Left hindlimb (tissue), 1 donor: ENCODE measurements at regions not wholly inside any gene's neighbourhood (a gene's known extent, or its start where the extent isn't known, plus 50 kb on each side); places are given as distances from the start of the nearest gene placed in this dataset.
"Not testable (repeated sequence)": the region's sequence is repeated elsewhere in the genome, so short reads cannot be mapped to it uniquely, and the experiment has no call there.

Experiments
- DNase-seq: peaks from one replicate; pipeline ENCODE4 v3.0.0-alpha.2; 2018

DNA sequence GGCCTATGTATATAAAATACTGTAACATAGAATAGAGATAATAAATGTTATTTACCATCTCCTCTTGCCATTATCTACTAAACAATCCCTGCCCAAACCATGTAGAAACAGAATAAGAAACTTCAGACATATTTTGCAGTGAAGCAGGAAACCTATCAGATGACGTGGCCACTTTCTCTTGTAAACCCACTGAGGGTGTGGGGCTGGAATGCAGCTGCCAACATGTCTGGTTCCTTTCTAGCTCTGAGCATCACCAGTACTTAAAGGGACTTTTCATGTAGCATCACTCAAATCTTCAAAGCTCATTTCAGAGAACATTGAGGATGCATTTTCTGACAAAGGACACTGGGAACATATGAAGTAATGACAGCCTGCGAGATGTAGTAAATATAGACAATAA lies 251.8 kb downstream of the LPIN1 start:
- no peak for DNase-seq

DNA sequence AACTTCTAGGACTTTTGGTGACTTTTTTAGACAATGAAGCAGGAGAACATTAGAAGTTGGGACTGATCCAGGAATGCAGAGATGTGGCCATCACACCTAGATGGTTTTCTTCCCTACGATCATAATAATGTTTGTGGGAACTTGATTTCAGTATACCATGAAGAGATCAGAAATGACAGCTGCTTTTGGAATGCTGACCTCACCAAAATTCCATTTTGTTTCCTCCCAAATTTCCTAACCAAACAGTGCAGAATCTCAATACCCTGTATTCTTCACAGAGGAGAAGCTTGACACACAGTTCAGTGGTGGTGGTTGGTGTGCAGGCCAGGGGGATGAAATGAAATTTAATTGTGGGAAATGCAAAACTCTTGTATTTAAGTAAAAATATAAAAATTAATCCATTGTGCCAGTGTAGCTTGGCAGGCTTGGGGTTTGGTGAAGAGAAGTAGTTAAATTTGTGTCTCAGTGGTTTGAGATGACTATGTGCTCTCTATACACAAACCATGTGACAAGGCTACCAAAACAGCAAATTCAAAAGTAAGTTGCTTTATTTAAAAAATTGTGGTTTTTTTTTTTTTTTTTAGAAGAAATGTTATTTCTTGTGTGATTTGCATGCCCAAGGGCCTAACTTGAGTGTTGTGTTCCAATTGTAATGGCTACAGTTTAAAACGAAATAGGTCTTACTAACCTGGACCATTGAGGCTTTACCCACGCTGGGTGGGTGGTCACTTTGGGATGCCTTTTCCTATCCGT lies 252.4 kb downstream of the LPIN1 start:
- DNase-seq = no peak

DNA sequence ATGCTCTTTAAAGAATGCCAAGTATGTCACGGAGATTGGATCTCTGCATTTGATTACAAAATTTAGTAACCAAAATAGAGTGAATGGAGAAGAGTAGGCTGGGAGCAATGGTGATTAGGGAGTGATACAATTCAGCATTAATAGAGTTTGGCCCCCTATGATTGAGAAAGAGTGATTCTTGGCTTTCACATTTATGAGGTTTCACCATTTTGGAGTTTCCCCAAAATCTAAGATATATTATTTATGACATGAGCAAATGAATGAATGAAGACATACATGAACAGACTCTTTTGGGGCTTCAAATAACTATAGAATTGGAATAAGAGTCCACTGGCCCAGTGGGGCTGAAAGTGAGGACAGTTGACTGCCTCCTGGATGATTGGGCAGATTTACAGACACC lies 255.2 kb downstream of the LPIN1 start:
- DNase-seq = no peak

DNA sequence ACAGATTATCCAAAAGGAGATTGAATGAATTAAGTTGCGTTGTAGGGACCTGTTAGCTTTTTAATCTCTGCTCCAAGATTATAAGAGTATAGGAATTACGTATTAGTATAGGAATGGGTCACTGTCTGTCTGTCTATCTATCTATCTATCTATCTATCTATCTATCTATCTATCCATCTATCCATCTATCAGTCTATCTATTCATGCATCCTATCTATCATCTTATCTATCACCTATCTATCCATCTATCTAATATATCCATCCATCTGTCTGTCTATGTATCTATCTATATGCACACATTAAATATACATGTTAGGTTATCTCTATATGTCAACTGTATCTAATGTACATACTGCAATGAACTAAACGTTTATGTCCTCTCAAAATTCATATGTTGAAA lies 255.8 kb downstream of the LPIN1 start:
- DNase-seq = no peak

DNA sequence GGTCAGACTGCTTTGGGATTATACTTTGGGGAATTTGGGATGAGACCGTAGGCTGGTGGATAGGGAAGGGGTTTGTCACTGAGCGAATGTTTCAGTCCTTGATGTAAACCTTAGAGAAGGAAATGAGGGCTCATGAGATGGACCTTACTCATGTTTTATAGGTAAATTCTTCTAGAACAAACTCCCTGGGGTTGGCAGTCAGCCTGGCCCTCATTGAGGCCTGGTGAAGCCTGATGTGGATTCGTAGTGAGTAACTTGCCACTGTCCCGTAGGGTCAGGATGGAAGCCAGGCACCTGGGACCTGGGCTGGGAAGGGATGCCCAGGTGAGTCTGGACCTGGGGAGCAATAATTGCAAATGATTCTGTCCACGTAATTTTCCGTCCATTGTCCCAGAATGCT lies 258.3 kb downstream of the LPIN1 start:
- DNase-seq = no peak

DNA sequence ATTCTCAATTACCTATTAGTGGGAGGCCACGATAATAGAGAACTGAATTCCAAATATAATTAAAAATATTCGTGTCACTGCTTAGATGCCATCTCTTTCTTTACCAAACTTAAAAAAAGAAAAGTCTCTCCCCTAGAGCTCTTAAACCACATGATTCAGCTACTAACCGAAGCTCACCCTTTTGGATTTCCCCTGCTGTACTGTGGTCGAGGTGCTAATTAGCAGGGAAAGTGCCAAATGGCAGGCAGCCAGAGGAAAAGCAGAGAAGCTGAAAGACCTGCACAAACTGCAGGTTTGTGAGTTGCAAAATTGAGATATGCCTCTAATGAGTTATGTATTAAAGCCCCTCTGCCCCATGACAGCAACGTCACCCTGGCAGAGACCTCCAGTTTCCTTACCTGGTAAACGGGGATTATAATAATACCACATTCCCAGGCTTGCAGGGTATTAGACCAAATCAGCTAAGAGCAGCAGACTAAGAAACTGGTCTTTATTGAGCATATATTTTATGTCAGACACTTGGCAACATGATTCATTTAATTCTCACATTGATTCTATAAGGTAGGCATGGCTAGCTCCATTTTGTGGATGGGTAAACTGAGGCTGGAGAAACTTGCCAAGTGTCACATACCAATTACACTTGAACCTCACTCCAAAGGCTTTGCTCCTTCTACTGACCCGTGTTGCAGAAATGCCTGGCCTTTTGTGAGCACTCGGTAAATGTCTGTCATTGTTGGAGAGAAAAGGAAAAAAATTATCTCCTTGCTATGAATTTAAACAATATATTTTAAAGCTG lies 259.7 kb downstream of the LPIN1 start:
- peak; percentile 73 for DNase-seq

DNA sequence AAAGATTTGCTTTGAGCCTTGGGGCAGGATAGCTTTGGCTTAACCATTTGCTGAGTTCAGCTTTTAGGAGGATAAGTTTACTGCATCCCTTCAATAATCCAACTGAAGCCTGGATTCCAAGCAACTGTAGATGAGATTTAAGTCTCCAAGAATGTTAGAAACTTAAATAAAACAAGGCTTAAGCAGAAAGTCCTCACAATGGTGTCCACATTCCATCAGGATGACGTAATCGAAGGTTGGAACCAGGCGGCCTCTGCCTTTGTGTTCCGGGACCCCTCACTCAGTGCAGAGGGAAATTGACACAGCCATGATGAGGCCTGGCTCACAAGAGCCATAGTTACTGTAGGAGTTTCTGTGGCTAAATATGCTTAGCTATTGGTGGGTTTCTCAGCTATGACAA lies 260.4 kb downstream of the LPIN1 start:
- no peak for DNase-seq

DNA sequence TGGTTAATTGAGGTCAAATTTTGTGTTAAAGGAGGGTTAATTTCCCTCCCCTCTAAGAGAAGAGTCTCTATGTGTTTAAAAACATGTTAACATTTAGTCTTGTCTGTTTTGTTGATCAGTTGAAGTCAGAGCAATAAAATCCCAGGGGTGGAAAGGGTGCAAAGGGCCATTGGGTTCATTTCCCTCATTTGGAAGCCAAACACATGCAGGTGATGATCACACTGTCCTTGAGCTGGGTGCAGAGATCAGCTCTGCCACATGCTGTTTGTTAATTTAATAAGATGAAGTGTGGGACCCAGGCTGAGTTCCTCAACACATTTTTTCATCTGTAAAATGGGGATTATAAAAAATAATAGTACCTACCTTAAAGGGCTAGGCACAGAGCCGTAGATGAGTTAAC lies 260.9 kb downstream of the LPIN1 start:
- no peak for DNase-seq

DNA sequence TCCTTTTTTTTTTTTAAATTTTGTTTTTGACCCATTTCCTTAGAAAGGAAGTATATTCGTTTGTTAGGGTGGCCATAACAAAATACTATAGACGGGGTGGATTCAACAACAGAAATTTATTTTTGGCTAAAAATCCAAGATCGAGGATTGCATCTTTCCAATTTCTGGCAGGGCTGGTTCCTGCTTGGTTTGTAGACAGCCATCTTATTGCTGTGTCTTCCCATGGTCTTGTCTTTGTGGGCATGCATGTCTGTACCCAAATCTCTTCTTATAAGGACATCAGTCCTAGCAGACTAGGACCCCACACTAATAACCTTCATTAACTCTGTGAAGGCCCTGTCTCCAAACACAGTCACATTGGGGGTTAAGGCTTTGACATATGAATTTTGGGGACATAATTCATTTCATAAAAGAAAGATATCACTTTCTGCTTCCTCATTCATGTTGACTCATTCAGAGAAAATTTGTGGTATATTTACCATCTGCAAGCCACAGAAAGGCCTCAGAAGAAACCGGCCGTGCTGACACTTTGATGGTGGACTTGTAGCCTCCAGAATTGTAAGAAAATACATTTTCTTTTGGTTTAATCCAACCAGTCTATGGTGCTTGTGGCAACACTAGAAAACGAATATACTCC lies 262.1 kb downstream of the LPIN1 start:
- DNase-seq = no peak

DNA sequence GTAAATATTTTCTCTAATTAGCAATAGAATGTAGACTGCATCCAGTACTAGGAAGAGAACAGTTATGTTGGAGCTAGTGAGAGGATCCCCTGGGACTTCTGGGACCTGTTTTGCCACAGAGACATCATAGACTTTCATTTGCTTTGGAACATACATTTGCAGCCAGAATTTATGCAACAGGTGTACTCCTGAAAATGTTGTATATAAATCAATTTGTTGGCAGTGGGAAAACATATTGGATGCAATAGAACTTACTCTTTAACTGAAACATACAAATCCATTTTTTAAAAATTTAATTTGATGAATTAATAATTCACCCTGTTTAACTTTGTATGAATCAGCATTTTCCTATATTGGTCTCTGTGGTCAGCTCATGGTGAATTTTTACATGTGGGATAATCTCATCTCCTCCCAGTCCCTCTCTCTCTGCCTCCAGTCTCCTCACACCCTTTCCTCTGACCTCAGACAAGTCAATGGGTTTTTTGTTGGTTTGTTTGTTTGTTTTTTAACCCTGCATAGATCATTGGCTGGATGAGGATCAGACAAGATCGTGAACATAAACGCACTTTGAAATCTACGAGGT lies 263.0 kb downstream of the LPIN1 start:
- DNase-seq = no peak

DNA sequence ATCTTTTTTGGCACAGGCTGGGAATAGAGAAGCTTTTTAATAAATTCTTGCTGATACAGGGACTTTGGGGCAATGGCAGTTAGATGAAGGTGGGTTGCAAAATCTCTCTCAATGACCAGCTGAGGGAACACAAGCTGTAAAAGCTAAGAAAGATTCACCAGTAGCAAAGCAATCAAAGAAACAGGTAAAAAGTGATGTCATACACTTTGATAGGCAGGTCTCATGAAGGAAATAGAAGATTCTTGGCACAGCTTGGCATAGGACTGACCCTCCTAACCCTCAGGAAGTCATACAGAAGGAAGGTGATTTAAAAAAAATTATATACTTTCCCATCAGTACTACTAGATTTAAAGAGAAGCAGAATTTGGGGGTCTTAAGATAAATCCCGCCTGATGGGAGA lies 263.6 kb downstream of the LPIN1 start:
- DNase-seq = no peak

DNA sequence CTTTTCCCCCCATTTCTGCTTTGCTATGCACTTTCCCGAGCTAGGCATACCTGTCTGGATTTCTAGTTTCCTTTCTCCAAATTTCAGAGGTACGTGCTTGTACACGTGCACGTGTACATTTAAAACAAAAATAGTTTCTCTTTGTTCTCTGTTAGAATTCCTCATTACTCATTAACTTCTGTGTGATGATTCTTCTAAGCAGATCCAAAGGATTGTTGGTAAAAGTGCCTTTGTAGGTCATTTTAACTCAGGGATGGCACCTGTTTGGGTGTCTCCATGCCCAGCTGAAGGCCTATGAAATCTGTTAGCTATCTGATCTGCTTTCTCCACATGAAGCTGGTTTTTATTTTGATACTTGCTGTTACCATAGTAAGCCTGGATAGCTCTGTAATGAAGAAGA lies 264.3 kb downstream of the LPIN1 start:
- no peak for DNase-seq

DNA sequence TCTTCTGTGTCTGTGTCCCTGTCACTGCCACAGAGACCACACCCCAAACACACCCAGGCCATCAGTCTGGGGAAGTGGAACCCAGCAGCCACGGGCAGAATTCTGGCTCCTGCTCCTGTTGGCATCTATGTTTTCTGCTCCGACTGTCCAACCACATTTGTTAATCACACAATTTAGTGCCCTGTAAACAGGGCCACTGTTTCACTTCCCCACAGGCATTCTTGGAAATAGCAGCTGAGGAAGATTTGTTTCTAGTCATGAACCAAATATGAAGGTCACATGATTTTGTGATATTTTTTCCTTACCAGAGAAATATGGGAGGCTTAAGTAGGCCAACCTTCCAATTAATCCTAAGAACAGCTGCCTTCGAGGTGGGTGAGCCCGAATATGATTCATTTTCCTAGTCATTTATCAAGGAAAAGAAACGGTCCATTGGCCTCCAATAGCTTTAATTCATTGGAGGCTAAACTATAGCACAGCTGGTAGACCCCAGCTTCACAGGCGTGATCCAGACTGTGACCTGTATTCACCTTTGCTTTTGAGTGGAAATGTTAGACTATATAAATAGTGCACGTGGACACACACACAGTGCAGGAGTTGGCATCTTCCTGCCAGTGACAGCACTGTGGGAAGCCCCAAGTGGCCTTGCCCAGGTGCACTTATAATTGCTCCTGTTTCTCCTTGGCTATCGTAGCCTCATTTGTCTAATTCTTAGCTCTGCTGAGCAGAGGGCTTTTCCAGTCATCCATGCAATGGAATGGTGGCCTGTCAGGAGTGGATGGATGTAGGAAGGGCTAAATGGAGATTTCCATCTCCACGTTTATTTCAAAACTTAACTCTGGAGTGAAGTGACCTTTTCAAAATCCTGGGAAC lies 267.9 kb downstream of the LPIN1 start:
- DNase-seq = no peak

DNA sequence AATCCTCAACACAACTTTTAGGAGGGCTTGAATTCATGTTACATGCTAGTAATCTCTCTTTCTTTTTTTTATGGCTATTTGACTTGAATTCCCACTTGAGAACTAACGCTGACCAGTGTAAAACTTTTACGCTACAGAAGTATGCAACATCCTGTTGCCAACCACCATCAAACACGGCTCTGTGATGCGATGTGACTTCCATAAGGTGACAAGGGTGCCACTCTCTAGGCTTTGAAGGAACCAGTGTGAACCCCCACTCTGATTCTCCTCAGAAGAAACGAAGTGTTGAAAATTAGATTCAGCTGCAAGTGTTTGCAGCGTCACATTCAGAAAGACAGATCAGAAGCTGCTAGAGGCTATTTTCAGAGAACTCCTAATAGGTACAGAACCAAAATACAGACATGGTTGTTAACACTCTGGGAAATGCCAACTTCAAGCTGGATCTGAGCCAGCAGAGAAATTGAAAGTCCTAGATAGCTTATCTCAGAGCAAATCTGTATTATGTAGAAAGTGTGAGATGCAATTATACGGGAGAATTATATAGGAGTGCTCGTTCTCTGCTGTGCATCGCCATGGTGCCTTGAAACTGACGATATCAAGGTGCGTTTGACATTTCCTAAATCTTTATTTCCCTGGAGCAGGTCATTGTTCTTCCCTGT lies 271.2 kb downstream of the LPIN1 start:
- no peak for DNase-seq

DNA sequence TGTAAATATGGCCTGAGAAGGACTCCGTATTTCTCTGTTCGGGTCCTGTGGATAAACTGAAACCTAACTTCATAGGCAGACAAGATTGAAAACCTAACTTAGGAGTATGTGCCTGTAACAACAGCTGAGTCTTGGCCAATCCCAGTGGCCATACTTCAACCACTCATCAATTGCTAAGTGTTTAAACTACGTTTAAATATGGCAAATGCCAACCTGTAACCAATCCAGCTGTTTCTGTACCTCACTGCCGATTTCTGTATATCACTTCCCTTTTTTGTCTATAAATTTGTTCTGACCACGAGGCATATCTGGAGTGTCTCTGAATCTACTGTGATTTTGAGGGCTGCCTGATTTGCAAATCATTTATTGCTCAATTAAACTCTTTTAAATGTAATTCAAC lies 272.3 kb downstream of the LPIN1 start:
- DNase-seq = not testable (repeated sequence)

DNA sequence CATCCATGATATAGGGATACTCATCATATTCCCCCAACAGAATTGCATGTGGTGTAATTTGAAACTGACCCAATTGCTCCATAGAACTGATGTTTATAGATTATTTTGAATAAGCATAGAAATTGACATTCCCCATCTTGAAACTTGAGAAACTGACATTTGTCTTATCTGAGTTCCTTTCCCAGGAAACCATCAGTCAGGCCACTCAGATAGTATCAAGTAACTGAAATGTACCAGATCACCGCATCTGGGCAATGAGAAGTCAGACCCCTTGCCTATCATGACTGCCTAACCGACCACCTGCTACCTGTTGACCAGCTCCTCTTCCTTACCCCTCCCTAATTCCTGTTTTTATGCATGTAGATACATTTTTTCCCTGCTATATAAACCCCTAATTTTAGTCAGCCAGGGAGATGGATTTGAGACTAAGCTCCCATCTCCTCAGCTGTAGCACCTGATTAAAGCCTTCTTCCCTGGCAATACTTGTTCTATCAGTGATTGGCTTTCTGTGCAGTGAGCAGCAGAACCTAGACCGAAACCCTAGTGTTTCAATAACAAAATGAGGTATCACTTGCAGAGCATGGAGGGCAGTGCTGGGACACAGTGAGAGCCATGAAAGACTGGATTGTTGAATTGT lies 274.5 kb downstream of the LPIN1 start:
- DNase-seq = no peak

DNA sequence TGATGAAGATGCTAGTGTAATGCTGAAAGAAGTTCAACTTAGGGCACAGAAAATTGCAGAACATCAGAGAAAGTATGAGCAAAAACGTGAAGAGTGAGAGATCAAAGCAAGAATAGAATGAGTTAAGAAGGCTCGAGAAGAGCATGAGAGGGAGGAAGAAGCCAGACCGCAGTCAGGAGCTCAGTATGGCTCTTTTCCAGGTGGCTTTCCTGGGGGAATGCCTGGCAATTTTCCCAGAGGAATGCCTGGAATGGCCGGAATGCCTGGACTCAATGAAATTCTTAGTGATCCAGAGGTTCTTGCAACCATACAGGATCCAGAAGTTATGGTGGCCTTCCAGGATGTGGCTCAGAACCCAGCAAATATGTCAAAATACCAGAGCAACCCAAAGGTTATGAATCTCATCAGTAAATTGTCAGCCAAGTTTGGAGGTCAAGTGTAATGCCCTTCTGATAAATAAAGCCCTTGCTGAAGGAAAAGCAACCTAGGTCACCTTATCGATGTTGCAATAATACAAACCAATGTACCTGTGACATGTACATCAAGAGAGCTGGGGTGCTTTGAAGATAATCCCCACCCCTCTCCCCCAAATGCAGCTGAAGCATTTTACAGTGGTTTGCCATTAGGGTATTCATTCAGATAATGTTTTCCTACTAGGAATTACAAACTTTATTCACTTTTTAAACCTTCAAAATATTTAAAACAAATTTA lies 277.9 kb downstream of the LPIN1 start:
- not testable (repeated sequence) for DNase-seq

DNA sequence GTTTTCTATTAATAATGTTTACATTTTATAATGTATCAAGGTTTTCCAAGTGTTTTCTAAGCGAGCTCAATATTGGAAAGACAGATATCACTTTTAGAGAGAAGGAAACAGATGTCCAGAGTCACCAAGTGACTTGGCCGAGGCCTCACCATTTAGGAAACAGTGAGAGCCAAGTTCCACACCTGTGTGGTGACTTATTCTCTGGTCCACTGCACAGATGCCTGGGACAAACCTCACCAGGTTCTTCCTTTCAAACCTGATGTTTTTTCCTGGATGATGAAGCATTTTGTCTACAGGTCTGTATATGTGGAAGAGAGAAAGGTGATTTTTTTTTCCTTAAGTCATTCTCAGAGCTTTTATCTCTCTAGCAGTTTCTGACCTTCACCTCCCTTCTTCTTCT lies 280.7 kb downstream of the LPIN1 start:
- no peak for DNase-seq

DNA sequence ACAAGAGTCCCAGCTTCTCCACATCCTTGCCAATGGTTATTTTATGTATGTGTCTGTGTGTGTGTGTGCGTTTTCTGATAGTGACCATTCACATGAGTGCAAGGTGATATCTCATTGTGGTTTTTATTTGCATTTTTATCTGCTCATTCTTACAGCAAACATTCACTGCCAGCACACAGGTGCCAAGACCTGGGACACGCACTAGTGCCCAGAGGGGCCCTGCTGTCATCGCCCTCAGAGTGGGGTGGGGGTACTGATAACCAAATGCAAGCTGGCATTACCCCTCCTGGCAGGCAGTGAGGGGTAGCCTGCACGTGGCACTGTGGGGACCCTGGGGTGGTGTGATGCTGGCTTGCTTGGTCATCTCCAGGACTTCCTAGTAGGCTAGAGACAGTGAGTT lies 285.4 kb downstream of the LPIN1 start:
- DNase-seq = no peak

DNA sequence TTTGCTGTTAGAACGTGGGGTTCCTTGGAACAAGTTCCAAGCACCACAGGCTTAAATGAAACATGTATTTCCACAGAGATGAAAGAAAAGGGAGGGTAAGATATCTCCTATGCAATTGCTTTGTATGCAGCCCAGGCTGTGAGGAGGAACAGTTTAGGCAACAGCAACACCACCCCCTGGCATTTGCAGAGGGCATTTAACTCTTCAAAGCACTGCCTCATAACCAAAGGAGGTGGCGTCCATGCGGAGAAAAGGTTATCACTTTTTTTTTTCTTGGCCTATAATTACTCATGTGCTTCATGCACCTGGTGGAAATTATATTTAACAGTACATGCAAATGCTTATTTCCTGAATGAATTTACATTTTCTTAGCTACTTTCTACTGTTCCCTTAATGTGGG lies 286.0 kb downstream of the LPIN1 start:
- no peak for DNase-seq

DNA sequence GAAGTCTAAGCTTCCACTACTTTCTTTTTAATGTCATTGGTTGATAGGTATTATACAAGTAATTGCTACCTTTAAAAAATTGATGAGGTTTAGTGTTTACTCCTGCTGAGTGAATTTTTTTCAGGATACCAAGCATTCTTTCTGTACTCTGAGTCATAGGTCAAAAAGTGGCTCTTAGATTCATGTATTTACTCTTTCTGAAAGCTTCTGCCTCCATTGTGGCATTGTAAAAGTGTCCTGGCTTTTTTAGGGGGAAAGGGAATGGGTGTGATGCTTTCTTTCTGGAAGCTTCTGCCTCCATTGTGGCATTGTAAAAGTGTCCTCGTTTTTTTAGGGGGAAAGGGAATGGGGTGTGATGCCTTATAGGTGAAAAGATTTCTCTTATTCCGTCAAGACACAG lies 286.5 kb downstream of the LPIN1 start:
- DNase-seq = no peak
